H1 (cell line): ENCODE measurements at regions not wholly inside any gene's neighbourhood (a gene's known extent, or its start where the extent isn't known, plus 50 kb on each side); places are given as distances from the start of the nearest gene placed in this dataset.

Experiments used
- CTCF ChIA-PET: fragments of 300-600 bp; sonication (Branson Sonifier 250); formaldehyde crosslinking; loops from one replicate; lab custom pipeline; 2021; ENCODE audit not compliant: partially characterized antibody; lab: Charles Lee
- POLR2A ChIA-PET: fragments of 300-600 bp; sonication (Branson Sonifier 250); formaldehyde crosslinking; loops from one replicate; lab custom pipeline; 2021; ENCODE audit warnings: inconsistent platforms; ENCODE audit not compliant: partially characterized antibody; lab: Charles Lee
- DNase-seq, 2 experiments: peaks; one replicate each; pipeline versions ENCODE4 v3.0.0 to v3.0.0-alpha.2; 2010 to 2022; ENCODE audit warnings: low spot score in 2 of 2, low read depth in 1 of 2, mixed read lengths in 1 of 2
- FAIRE-seq: peaks from 2 replicates; lab custom pipeline; 2011; peaks lifted over from hg19 to GRCh38; lab: Jason Lieb, UNC
- H2AFZ ChIP-seq: 2 replicates; pipeline ENCODE4 v1.8.1; 2012; ENCODE audit warnings: low read length, inconsistent platforms
- H2AK5ac ChIP-seq: 2 replicates; pipeline ENCODE4 v1.6.1; 2013; ENCODE audit warnings: low read depth, low read length
- H2BK120ac ChIP-seq: replicated peaks from 2 replicates; pipeline ENCODE3; 2013; ENCODE audit warnings: low read depth, low read length, inconsistent platforms
- H2BK12ac ChIP-seq: 2 replicates; pipeline ENCODE4 v1.6.1; 2013; ENCODE audit warnings: low read depth, low read length
- H2BK15ac ChIP-seq: 2 replicates; pipeline ENCODE4 v1.6.1; 2013; ENCODE audit warnings: low read length
- H2BK20ac ChIP-seq: 2 replicates; pipeline ENCODE4 v1.6.1; 2013; ENCODE audit warnings: low read length
- H2BK5ac ChIP-seq: 2 replicates; pipeline ENCODE4 v1.6.1; 2013; ENCODE audit warnings: low read depth, low read length
- H3K14ac ChIP-seq: 2 replicates; pipeline ENCODE4 v1.6.1; 2013; ENCODE audit warnings: inconsistent platforms; ENCODE audit not compliant: insufficient read length
- H3K18ac ChIP-seq: 2 replicates; pipeline ENCODE4 v1.6.1; 2013; ENCODE audit warnings: low read length; ENCODE audit errors: extremely low read depth
- H3K23ac ChIP-seq: 2 replicates; pipeline ENCODE4 v1.6.1; 2013; ENCODE audit warnings: inconsistent platforms; ENCODE audit not compliant: insufficient read length
- H3K23me2 ChIP-seq: 2 replicates; pipeline ENCODE4 v1.6.1; 2013; ENCODE audit warnings: low read depth, low read length
- H3K27ac ChIP-seq: 2 replicates; pipeline ENCODE4 v1.6.1; 2011; ENCODE audit warnings: low read depth, low read length, inconsistent platforms
- H3K27me3 ChIP-seq, 4 experiments: replicated peaks in 1 of 4; 1 replicate in 1 of 4; 2 replicates in 3 of 4; pipeline versions ENCODE4 v1.6.1 to v1.8.1; 2011 to 2013; ENCODE audit warnings: low read length in 3 of 4, mild to moderate bottlenecking in 3 of 4, inconsistent platforms in 2 of 4, mixed read lengths in 2 of 4, moderate library complexity in 1 of 4; ENCODE audit not compliant: control insufficient read depth in 3 of 4, insufficient read depth in 3 of 4; ENCODE audit errors: extremely low read depth in 1 of 4
- H3K36me3 ChIP-seq, 4 experiments: 2 replicates each; pipeline versions ENCODE4 v1.6.1 to v1.8.1; 2011 to 2013; ENCODE audit warnings: mild to moderate bottlenecking in 4 of 4, low read length in 3 of 4, moderate library complexity in 2 of 4, control low read depth in 1 of 4, inconsistent platforms in 1 of 4; ENCODE audit not compliant: insufficient read depth in 4 of 4, control insufficient read depth in 2 of 4
- H3K4ac ChIP-seq: replicated peaks from 2 replicates; pipeline ENCODE3; 2013; ENCODE audit warnings: low read length, low read depth, mixed read lengths, inconsistent platforms; ENCODE audit not compliant: insufficient read length
- H3K4me1 ChIP-seq, 4 experiments: replicated peaks in 1 of 4; 1 replicate in 1 of 4; 2 replicates in 3 of 4; pipeline versions ENCODE4 v1.6.1 to v1.8.1; 2011 to 2013; ENCODE audit warnings: low read length in 3 of 4, inconsistent platforms in 2 of 4, mixed read lengths in 1 of 4; ENCODE audit not compliant: insufficient read depth in 4 of 4, control insufficient read depth in 3 of 4
- H3K4me2 ChIP-seq, 2 experiments: 2 replicates each; pipeline versions ENCODE4 v1.6.1 to v1.8.1; 2011 to 2013; ENCODE audit warnings: low read depth in 2 of 2, low read length in 2 of 2, control low read depth in 1 of 2, inconsistent platforms in 1 of 2, mild to moderate bottlenecking in 1 of 2; ENCODE audit not compliant: insufficient read depth in 1 of 2
- H3K4me3 ChIP-seq, 4 experiments: fragments of 200-600, 300-600 bp in 1 of 4; sonication (generic), shearing (Covaris generic), sonication (Bioruptor Twin) in 1 of 4; 2 replicates each; pipeline versions ENCODE4 v1.5.1 to v1.8.1; 2011 to 2016; ENCODE audit warnings: low read length in 4 of 4, low read depth in 3 of 4, control low read depth in 2 of 4, inconsistent platforms in 2 of 4, mild to moderate bottlenecking in 2 of 4, mixed read lengths in 1 of 4, moderate library complexity in 1 of 4; ENCODE audit not compliant: insufficient read depth in 2 of 4; ENCODE audit errors: extremely low read depth in 1 of 4
- H3K56ac ChIP-seq: replicated peaks from 2 replicates; pipeline ENCODE3; 2013; ENCODE audit warnings: low read depth, mild to moderate bottlenecking, mixed read lengths, low read length, inconsistent platforms; ENCODE audit not compliant: insufficient read length
- H3K79me1 ChIP-seq: 2 replicates; pipeline ENCODE4 v1.6.1; 2013; ENCODE audit warnings: low read depth, low read length, control low read depth
- H3K79me2 ChIP-seq, 2 experiments: 2 replicates each; pipeline versions ENCODE4 v1.6.1 to v1.8.1; 2012 to 2013; ENCODE audit warnings: low read length in 2 of 2, mild to moderate bottlenecking in 2 of 2, inconsistent platforms in 1 of 2; ENCODE audit not compliant: insufficient read depth in 2 of 2, control insufficient read depth in 1 of 2
- H3K9ac ChIP-seq, 4 experiments: replicated peaks in 1 of 4; 1 replicate in 1 of 4; 2 replicates in 3 of 4; pipeline versions ENCODE4 v1.6.1 to v1.8.1; 2011 to 2013; ENCODE audit warnings: low read depth in 3 of 4, low read length in 3 of 4, control low read depth in 2 of 4, mild to moderate bottlenecking in 2 of 4, moderate library complexity in 2 of 4, inconsistent platforms in 1 of 4; ENCODE audit errors: extremely low read depth in 1 of 4
- H3K9me3 ChIP-seq, 2 experiments: 2 replicates each; pipeline versions ENCODE4 v1.6.1 to v1.8.1; 2012 to 2013; ENCODE audit warnings: mild to moderate bottlenecking in 2 of 2, moderate library complexity in 2 of 2, control low read depth in 1 of 2, inconsistent platforms in 1 of 2, low read depth in 1 of 2, low read length in 1 of 2, mixed read lengths in 1 of 2; ENCODE audit not compliant: insufficient read depth in 2 of 2
- H4K20me1 ChIP-seq, 2 experiments: replicated peaks in 1 of 2; 2 replicates each; pipeline versions ENCODE3 to v1.8.1; 2011 to 2013; ENCODE audit warnings: inconsistent platforms in 2 of 2, low read length in 2 of 2, mild to moderate bottlenecking in 1 of 2; ENCODE audit not compliant: insufficient read depth in 2 of 2, control insufficient read depth in 1 of 2
- H4K5ac ChIP-seq: 2 replicates; pipeline ENCODE4 v1.6.1; 2013; ENCODE audit warnings: low read length, low read depth, mixed read lengths, inconsistent platforms; ENCODE audit not compliant: insufficient read length
- H4K8ac ChIP-seq: 2 replicates; pipeline ENCODE4 v1.8.0; 2013; ENCODE audit warnings: mild to moderate bottlenecking, moderate library complexity, low read length, inconsistent platforms; ENCODE audit not compliant: insufficient read depth; ENCODE audit errors: extremely low read depth
- H4K91ac ChIP-seq: replicated peaks from 2 replicates; pipeline ENCODE3; 2013; ENCODE audit warnings: low read length, mixed read lengths, inconsistent platforms; ENCODE audit not compliant: insufficient read length
- ASH2L ChIP-seq: fragments of 200-600, 300-600 bp; sonication (generic); IDR thresholded peaks from one replicate; pipeline ENCODE4 v1.7.1; 2017; ENCODE audit warnings: low read length
- CBX8 ChIP-seq: fragments of 300-800, 300-1000 bp; sonication (generic); IDR thresholded peaks from 2 replicates; pipeline ENCODE4 v1.7.1; 2016; ENCODE audit warnings: low read depth, low read length, borderline replicate concordance
- CHD2 ChIP-seq: IDR thresholded peaks from 2 replicates; pipeline ENCODE4 v1.6.1; 2012; ENCODE audit warnings: low read length, improper control_type of control experiment
- HDAC6 ChIP-seq: IDR thresholded peaks from one replicate; pipeline ENCODE4 v1.7.1; 2012; ENCODE audit warnings: low read depth, mild to moderate bottlenecking, inconsistent platforms, low read length, moderate library complexity
- MAFK ChIP-seq: IDR thresholded peaks from 2 replicates; pipeline ENCODE4 v1.6.1; 2012; ENCODE audit warnings: low read depth, mild to moderate bottlenecking, improper control_type of control experiment, low read length
- SIN3A ChIP-seq, 2 experiments: IDR thresholded peaks in 1 of 2; conservative IDR thresholded peaks in 1 of 2; 2 replicates each; pipeline ENCODE4 v1.6.1; 2011 to 2012; ENCODE audit warnings: low read length in 2 of 2, improper control_type of control experiment in 1 of 2, low read depth in 1 of 2, mild to moderate bottlenecking in 1 of 2
- SIX5 ChIP-seq: IDR thresholded peaks from 2 replicates; pipeline ENCODE4 v1.6.1; 2011; ENCODE audit warnings: mild to moderate bottlenecking, low read depth, low read length
- SP2 ChIP-seq: IDR thresholded peaks from 2 replicates; pipeline ENCODE4 v1.6.1; 2012; ENCODE audit warnings: mild to moderate bottlenecking, low read length, inconsistent platforms
- SP4 ChIP-seq: IDR thresholded peaks from 2 replicates; pipeline ENCODE4 v1.6.1; 2012; ENCODE audit warnings: low read length, inconsistent platforms
- TCF12 ChIP-seq: IDR thresholded peaks from 2 replicates; pipeline ENCODE4 v1.6.1; 2011; ENCODE audit warnings: low read depth, mild to moderate bottlenecking, low read length
- YY1 ChIP-seq: IDR thresholded peaks from 2 replicates; pipeline ENCODE4 v1.6.1; 2011; ENCODE audit warnings: low read depth, mild to moderate bottlenecking, low read length
- WGBS, 2 experiments: shearing (Covaris generic) in 1 of 2; methylation state at CpG; one replicate each; pipeline versions ENCODE4 v1.1.6 to v1.1.7; 2013 to 2015; ENCODE audit warnings: low lambda C conversion rate in 2 of 2, mixed read lengths in 2 of 2, inconsistent platforms in 1 of 2, low coverage in 1 of 2, missing lambda C conversion rate in 1 of 2; ENCODE audit not compliant: insufficient replicate concordance in 2 of 2, insufficient coverage in 1 of 2, insufficient read length in 1 of 2; ENCODE audit errors: extremely low coverage in 1 of 2, missing lambda C conversion rate in 1 of 2; 5-methylcytosine and 5-hydroxymethylcytosine counted together
- TF ChIP-seq, protein P1 (sequence below): IDR thresholded peaks from 2 replicates; pipeline ENCODE4 v1.6.1; 2012; ENCODE audit warnings: inconsistent platforms

DNA sequence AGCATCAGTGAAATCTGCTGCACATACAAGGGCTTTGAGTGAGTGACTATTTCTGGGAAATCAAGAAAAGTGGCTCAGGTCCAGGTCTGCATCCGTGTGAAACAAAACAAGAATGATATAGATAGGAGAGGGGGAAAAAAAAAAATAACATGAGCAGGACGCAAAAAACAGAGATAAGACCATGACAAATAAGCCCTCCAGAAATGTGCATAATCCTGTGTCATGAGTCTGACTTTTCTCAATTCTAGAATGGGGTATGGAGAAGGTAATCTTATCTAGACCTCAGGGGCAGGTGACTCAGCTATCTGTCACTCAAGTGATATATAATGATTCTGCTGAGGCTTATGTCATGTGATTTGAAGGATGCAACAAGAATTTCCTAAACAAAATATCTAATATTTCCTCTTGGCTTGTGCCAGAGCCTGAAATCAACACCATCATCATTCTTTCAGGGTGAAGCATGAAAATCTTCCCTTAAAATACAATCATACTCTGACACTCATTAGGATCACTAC, 250.0 kb downstream of the PHLDA1 start:
- Histone ChIP-seq H3K14ac (no peak overlapping the region), H2AK5ac (no peak overlapping the region), H3K23me2 (no peaks in the 10 kb centered on the region), H2AFZ (no peak overlapping the region), H3K4ac (no peak overlapping the region), H3K27me3 (no peaks in the 10 kb centered on the region; a peak in 1 of 7 replicates), H3K27ac (no peak overlapping the region), H3K56ac (no peak overlapping the region), H3K4me2 (no peak overlapping the region), H2BK120ac (no peak overlapping the region), H3K79me2 (no peaks in the 10 kb centered on the region), H4K20me1 (no peaks in the 10 kb centered on the region), H3K4me3 (no peak overlapping the region), H3K4me1 (no peaks in the 10 kb centered on the region), H3K9ac (no peak overlapping the region), H2BK5ac (no peak overlapping the region), H2BK15ac (no peak overlapping the region), H3K36me3 (no peaks in the 10 kb centered on the region), H2BK20ac (no peak overlapping the region), H4K5ac (no peak overlapping the region), H3K9me3 (peaks cover 0 to 2% of the 10 kb centered on the region in 2 experiments; a peak in 1 of 4 replicates), H2BK12ac (no peak overlapping the region), H3K79me1 (no peaks in the 10 kb centered on the region), H3K23ac (no peak overlapping the region), H4K91ac (no peak overlapping the region), H4K8ac (no peak overlapping the region), H3K18ac (no peak overlapping the region)
- DNase-seq (no peak), FAIRE-seq (no peak)
- POLR2A ChIA-PET: no interaction called here
- CTCF ChIA-PET: interaction anchor here (0.8 to 1.9 kb wide), 2 partner anchors 9 to 16 kb away, joined by 3 to 4 read pairs; no protein-coding TSS in a partner anchor
- WGBS, 2 experiments: 88% methylated on average over 2 of the region's 2 CpGs; no CpG with 5 or more reads in 1 of the 2 experiments
- TF ChIP-seq ASH2L (no peak), YY1 (no peak), CBX8 (no peak), SP2 (no peak), SP4 (no peak), SIN3A (conservative IDR thresholded peaks at IDR 0.05 in 1 of 2, IDR thresholded peaks at IDR 0.05 in 1 of 2; ENCODE audit: low read depth in 1 of 2, low read length in 2 of 2) (no peak), CHD2 (no peak), TCF12 (no peak), SIX5 (no peak), MAFK (no peak), HDAC6 (no peak)
- TF ChIP-seq, protein P1, sequence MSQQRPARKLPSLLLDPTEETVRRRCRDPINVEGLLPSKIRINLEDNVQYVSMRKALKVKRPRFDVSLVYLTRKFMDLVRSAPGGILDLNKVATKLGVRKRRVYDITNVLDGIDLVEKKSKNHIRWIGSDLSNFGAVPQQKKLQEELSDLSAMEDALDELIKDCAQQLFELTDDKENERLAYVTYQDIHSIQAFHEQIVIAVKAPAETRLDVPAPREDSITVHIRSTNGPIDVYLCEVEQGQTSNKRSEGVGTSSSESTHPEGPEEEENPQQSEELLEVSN: no peak
